ENCODE measurements at regions not wholly inside any gene's neighbourhood (a gene's known extent, or its start where the extent isn't known, plus 50 kb on each side); places are given as distances from the start of the nearest gene placed in this dataset.

DNA sequence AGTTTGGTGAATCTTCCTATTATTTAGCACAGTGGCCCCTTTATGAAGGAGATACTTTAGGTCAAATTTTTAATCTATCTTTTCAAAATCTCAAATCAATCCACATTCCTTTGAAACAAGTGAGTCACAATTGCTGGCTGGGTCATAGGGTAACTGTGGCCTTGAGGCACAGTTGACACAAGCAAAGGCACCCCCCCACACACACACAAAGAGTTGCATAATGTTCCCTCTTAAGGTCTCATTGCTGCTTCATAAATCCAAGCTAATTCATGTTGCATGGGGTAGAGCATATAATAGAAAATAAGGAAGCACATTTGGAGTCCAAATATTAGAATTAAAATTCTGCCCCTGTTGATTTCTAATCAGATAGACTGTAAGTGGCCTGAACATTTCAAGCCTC, 171.5 kb downstream of the DLEU7 start:
- TF ChIP-seq GATA2 (IDR thresholded peaks at IDR 0.05; ENCODE audit: low read depth, low read length) (no peak), GATA3 (IDR thresholded peaks at IDR 0.05; ENCODE audit: low read depth, low read length) (no peak)

DNA sequence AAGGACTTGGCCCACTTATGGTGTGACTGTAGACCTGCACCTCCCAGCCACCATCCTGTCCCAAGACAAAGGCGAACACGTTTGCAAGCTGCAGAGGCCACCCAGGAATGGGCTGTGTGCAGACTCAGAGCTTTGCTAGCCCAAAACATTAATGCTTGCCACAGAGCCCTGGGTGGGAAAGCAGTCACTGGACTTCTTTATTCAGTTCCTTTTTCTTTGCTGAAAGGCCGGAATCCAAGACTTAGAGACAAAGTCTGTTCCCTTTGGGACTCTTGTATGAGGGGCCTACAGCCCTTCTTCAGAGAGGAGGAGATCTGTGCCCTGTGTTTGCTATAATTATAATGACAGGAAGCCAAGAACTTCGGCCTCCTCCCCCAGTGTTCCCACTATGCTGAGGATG, 167.8 kb downstream of the DLEU7 start:
- TF ChIP-seq GATA2 (IDR thresholded peaks at IDR 0.05; ENCODE audit: low read depth, low read length) (no peak), GATA3 (IDR thresholded peaks at IDR 0.05; ENCODE audit: low read depth, low read length) (no peak)

DNA sequence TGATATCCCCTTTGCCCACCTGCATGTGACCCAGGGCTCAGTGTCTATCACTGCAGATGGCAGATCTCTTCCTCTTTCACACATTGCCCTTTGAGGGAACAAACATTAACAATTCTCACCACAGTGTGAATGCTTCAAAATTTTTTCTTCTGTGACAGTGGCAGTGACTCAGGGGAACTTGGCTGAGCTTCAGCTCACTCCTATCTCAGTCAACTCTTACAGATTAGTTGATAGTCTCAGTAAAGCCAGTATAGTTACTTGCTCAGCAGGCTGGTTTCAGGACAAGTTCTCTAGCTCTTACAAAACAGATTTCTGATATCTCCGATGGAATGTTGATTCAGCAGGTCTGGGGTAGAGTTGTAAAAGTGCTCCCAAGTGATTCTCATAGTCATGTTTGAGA, 166.9 kb downstream of the DLEU7 start:
- TF ChIP-seq GATA2 (IDR thresholded peaks at IDR 0.05; ENCODE audit: low read depth, low read length) = no peak
- no peak for TF ChIP-seq GATA3 (IDR thresholded peaks at IDR 0.05; ENCODE audit: low read depth, low read length)

DNA sequence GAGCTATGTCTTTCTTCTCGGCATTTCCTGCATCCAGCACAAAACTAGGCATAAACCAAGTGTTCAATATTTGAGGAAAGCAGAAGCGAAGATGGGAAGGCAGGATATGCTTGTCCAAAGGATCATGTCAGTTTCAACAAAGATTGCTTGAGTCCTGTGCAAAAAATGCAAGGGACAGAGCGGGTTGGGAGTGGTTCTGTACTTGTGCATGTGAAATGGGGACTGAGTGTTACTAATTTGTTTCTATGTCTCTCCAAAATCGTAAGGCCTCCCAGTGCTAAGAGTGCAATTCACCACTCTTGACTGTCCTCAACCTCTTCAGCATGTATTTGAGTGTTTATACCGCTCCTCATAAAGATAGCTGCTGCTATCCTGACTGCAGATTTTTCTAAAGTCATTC, 166.2 kb downstream of the DLEU7 start:
- TF ChIP-seq GATA3 (IDR thresholded peaks at IDR 0.05; ENCODE audit: low read depth, low read length) = no peak
- no peak for TF ChIP-seq GATA2 (IDR thresholded peaks at IDR 0.05; ENCODE audit: low read depth, low read length)

DNA sequence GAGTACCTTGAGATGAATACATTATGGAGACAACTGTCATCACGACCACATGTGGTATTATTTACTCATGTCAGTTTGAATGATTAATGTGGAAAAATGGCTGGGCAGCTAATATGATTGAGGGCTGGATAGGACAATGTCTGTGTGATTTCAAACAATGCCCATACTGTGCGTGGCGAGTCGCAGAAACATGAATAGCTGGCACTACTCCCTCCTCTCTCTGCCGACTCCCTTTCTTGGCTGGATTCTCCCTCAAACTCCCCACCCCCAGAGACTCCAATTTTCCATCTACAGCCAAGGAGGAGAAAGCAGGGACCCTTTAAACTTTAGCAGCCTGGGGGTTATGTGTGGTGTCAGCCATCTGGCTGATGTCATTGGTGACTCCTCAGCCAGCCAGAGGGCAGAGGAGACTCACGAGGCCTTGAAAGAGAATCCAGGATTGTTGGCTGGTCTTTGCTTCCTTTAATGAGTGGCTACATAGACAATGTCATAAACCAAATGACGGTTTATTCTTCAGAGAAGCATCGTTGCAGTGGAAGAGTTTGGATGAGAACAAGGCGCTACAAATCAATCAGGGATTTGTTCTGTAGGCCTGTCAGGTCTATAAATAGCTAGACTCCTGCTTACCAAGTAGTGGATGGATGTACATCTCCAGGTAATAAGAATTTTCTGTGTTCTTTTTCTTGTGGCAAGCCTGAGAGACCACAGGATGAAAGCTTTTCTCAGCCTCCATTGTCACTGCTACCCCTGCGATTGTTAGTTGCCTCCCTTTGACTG, 165.6 kb downstream of the DLEU7 start:
- TF ChIP-seq GATA3 (IDR thresholded peaks at IDR 0.05; ENCODE audit: low read depth, low read length) (no peak), GATA2 (IDR thresholded peaks at IDR 0.05; ENCODE audit: low read depth, low read length) (no peak)

DNA sequence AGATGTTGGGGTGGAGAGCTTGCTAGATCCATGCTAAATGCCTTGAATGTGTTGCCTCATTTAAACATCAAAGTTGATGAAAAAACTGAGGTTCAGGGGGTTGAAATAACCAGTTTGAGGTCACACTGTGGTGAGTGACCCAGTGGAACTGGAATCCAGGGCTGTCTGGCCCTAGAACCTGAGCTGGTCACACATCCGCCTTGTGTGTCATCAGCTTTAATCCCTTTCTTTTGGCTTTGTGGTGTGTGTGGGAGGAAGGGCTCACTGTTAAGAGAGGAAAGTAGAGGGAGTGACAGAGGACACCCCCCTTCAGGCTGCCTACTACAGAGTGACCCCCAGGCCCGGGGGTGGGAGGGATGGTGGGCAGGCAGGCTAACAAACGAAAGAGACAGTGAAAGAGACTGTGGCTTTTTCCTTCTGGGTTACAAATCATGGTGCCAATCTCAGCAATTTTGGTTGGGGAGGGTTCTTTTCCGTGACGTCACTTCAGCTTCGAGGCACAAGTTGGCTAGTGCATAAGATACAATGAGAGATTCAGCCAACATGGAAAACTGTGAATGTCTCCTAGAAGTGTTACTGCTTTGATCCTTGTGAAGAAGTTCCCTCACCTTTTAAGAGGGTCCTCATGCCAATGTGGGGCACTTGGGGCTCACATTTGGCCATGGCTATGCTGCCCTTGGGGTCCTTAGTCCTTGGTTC, 164.9 kb downstream of the DLEU7 start:
- TF ChIP-seq GATA3 (IDR thresholded peaks at IDR 0.05; ENCODE audit: low read depth, low read length) (no peak), GATA2 (IDR thresholded peaks at IDR 0.05; ENCODE audit: low read depth, low read length) (no peak)

DNA sequence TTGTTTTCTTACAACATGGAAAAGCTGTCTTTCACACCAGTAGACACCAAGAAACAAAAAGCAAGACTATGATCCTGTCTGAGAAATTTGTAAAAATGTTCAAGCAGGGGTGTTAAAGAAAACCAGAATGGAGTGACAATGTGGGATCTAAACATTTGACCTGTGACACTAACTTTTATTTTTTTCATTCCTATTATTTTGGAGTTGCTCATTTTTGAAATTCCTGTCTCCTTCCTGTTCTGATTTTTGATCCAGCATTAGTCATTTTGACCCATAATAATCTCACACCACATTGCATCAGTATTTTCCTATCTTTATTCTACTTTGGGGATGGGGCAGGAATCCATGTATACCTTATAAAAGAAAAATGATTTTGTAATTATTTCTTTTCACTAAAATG, 164.2 kb downstream of the DLEU7 start:
- TF ChIP-seq GATA2 (IDR thresholded peaks at IDR 0.05; ENCODE audit: low read depth, low read length) (no peak), GATA3 (IDR thresholded peaks at IDR 0.05; ENCODE audit: low read depth, low read length) (no peak)

DNA sequence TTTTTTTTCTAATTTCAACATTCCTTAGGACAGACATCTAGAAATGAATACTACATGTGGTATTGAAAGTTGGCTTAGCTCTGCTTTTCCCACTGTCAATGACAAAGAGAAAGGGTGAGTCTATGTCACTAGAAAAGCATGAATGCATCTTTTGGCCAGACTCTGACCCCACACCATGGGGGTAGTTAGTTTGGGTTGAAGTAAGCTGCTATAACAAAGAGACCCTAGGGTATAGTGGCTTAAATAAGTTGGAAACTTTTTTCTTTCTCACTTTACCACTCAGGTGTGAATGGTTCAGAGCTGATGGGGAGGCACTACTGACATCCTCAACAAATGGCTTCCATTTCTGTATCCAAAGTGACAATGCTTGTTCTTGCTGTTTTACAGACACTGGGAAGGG, 161.5 kb downstream of the DLEU7 start:
- TF ChIP-seq GATA2 (IDR thresholded peaks at IDR 0.05; ENCODE audit: low read depth, low read length) (no peak), GATA3 (IDR thresholded peaks at IDR 0.05; ENCODE audit: low read depth, low read length) (no peak)

DNA sequence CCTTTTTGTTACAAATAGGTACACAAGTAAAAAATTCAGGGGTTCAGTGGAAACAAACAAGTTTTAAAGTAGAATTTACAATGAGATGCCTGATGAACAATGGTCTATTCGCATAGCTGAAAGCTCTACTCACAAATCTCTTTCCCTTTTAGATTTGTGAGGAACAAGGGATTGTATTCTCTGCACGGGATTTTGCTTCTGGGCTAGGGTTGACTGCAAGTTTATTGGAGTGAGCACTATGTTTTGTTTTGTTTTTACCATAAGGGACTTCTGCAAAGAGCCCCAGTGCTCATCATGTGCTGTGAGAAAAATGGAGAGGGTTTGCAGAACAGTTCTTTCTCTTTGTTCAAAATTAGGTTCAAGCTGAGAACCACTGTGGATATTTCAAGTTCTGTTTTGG, 160.5 kb downstream of the DLEU7 start:
- no peak for TF ChIP-seq GATA3 (IDR thresholded peaks at IDR 0.05; ENCODE audit: low read depth, low read length)
- TF ChIP-seq GATA2 (IDR thresholded peaks at IDR 0.05; ENCODE audit: low read depth, low read length) = no peak

DNA sequence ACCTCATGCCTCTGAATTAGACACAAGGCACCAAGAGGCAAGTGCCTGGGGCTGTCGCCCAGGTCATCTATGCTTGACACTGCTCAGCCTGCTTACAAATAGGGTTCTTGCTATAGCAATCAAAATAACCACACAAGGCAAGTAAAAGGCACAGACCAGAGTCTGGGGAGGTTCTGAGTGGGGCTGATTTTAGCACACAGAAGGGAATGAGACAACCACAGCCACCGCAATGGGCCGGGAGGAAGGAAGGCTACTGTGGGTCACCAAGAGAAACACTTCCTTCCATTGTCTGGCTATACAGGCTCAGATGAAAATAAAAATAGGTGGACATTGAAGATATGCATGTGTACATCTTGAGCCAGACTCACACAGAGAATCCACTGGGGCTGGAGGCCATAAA, 159.1 kb downstream of the DLEU7 start:
- TF ChIP-seq GATA2 (IDR thresholded peaks at IDR 0.05; ENCODE audit: low read depth, low read length) (no peak), GATA3 (IDR thresholded peaks at IDR 0.05; ENCODE audit: low read depth, low read length) (no peak)

DNA sequence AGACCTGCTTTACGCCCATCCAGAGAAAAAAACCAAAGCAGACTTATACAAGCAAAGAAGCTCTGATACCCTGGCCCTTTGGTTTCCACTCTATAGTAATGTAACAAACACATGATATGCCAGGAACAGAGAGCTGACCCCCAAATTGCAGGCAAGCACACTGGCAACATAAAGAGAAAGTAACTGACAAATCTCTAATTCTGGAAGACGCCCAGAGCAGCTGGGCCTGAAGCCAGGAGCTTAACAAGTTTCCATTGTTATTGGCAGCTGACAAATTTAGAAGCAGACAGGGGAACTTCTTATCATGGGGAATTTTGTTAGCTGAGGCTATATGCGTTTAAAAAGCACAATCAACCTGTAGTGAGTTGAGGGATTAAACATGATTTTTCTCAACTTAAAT, 158.0 kb downstream of the DLEU7 start:
- TF ChIP-seq GATA2 (IDR thresholded peaks at IDR 0.05; ENCODE audit: low read depth, low read length) (no peak), GATA3 (IDR thresholded peaks at IDR 0.05; ENCODE audit: low read depth, low read length) (no peak)

DNA sequence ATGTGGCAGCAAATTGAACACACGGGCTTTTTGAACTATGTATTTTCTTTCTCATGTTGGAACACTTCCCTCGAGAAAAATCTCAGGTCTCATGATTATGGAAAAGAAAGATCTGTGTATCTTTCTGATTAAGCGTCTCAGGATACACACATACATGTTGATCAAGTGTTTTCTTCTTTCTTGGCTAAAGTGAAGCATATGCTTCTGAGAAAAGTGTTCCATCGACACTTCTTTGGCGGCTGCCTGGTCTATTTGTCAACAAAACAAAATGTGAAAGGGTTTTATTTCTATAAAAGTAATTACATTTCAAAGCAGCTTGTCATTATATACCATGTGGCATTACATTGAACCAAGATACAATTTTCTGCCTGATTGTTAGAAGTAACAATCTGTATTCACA, 157.5 kb downstream of the DLEU7 start:
- TF ChIP-seq GATA2 (IDR thresholded peaks at IDR 0.05; ENCODE audit: low read depth, low read length) (no peak), GATA3 (IDR thresholded peaks at IDR 0.05; ENCODE audit: low read depth, low read length) (no peak)

DNA sequence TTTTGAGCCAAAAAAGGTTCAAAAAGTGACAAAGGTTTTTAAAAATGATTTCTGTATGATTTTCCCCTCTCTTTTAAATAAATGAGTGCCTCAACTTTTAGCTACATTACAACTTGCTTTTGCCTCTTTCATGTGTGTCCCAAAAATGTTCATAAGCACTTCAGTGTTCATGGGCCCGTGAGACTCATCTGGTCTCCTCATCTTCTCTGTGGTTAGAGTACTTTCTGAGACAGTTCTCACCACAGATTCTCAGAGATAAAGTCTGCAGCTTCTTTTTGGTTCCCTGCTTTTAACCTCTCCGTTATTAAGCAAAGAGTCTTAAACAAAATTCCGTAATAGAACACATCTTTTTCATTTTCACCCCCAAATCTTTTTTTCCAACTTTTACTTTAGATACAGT, 156.9 kb downstream of the DLEU7 start:
- no peak for TF ChIP-seq GATA3 (IDR thresholded peaks at IDR 0.05; ENCODE audit: low read depth, low read length)
- no peak for TF ChIP-seq GATA2 (IDR thresholded peaks at IDR 0.05; ENCODE audit: low read depth, low read length)

DNA sequence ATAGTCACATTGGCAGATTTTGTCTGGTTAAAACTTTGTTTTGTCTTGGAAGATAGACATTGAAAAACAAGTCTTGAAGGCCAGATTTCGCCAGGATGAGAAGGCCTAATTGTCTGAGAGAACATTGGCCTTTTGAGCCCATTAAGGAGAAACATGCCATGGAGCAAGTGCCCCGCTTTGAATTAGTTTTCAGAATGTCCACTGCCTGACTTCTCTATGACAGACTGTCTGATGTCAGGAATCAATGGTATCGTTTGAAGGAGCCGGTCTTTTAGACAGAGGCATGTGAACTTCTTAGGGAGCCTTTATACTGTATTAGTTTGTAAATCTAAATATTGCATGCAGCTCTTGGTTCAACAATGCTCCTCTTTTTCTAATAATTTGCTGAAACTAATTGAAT, 155.9 kb downstream of the DLEU7 start:
- no peak for TF ChIP-seq GATA2 (IDR thresholded peaks at IDR 0.05; ENCODE audit: low read depth, low read length)
- no peak for TF ChIP-seq GATA3 (IDR thresholded peaks at IDR 0.05; ENCODE audit: low read depth, low read length)

DNA sequence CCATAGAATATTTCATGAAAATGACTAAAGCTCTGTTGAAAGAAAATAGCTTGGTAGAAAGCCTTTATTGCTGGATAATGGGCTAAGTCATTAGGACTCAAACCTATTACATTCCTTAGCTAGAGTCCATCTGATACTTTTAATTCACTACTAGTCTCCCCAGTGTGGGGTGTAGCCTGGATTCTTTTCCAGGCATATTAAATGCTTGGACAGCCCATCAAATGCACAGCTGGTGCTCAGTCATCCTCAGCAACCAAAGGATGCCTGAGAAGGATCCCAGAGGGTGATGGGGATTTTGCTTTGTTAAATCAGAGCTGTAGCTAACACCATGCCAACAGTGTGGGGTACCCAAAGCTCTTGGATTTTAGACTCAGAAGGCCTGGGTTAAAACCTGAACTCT, 153.5 kb downstream of the DLEU7 start:
- TF ChIP-seq GATA3 (IDR thresholded peaks at IDR 0.05; ENCODE audit: low read depth, low read length) (no peak), GATA2 (IDR thresholded peaks at IDR 0.05; ENCODE audit: low read depth, low read length) (no peak)

Measured in SH-SY5Y (cell line).